NT2/D1 (cell line): ENCODE measurements at regions not wholly inside any gene's neighbourhood (a gene's known extent, or its start where the extent isn't known, plus 50 kb on each side); places are given as distances from the start of the nearest gene placed in this dataset.

Source experiments
- DNase-seq: peaks from one replicate; pipeline ENCODE4 v3.0.0-alpha.2; 2011; ENCODE audit warnings: low read depth, low spot score
- H3K27me3 ChIP-seq: 2 replicates; pipeline ENCODE4 v1.6.0; 2011; ENCODE audit warnings: mild to moderate bottlenecking; ENCODE audit not compliant: insufficient read length, insufficient read depth
- H3K36me3 ChIP-seq: 2 replicates; pipeline ENCODE4 v1.6.1; 2011; ENCODE audit warnings: mild to moderate bottlenecking, low read length, mixed read lengths; ENCODE audit not compliant: insufficient read depth, insufficient read length
- H3K4me1 ChIP-seq: 2 replicates; pipeline ENCODE4 v1.5.1; 2011; ENCODE audit not compliant: insufficient read depth, insufficient read length
- H3K4me3 ChIP-seq: 2 replicates; pipeline ENCODE4 v1.5.1; 2011; ENCODE audit warnings: low read depth; ENCODE audit not compliant: insufficient read length
- H3K9ac ChIP-seq: 2 replicates; pipeline ENCODE4 v1.6.0; 2011; ENCODE audit warnings: low read depth; ENCODE audit not compliant: insufficient read length
- H3K9me3 ChIP-seq: 2 replicates; pipeline ENCODE4 v1.5.1; 2011; ENCODE audit warnings: mild to moderate bottlenecking, low read length; ENCODE audit not compliant: insufficient read depth
- SUZ12 ChIP-seq: IDR thresholded peaks from 2 replicates; pipeline ENCODE4 v1.6.1; 2011; ENCODE audit not compliant: insufficient read length, insufficient read depth; ENCODE audit errors: extremely low read depth
- YY1 ChIP-seq: IDR thresholded peaks from 2 replicates; pipeline ENCODE4 v1.6.1; 2011; ENCODE audit not compliant: insufficient read length, insufficient read depth
- ZNF274 ChIP-seq: IDR thresholded peaks from 2 replicates; pipeline ENCODE4 v1.6.1; 2011; ENCODE audit warnings: mild to moderate bottlenecking, low read depth, low read length

- peaks cover 54% of the 10 kb centered on the region for H3K9me3 ChIP-seq
- no peak for TF ChIP-seq YY1
- TF ChIP-seq SUZ12, result no peak
- TF ChIP-seq ZNF274, result no peak
- no peak for DNase-seq
- no peak overlapping the region for H3K4me3 ChIP-seq
- peaks cover 3% of the 10 kb centered on the region for H3K27me3 ChIP-seq
- H3K4me1 ChIP-seq, result no peaks in the 10 kb centered on the region
- no peaks in the 10 kb centered on the region for H3K36me3 ChIP-seq
- H3K9ac ChIP-seq, result no peak overlapping the region
Observed at GRCh38 chr7:46530081-46530750, 609.1 kb upstream of the IGFBP3 start.

GRCh38 chr7:46527360-46527759, 606.3 kb upstream of the IGFBP3 start:
- no peak for TF ChIP-seq ZNF274
- TF ChIP-seq YY1, result no peak
- no peak for TF ChIP-seq SUZ12
- DNase-seq, result no peak
- peaks cover 43% of the 10 kb centered on the region for H3K9me3 ChIP-seq
- no peaks in the 10 kb centered on the region for H3K27me3 ChIP-seq
- H3K9ac ChIP-seq, result no peak overlapping the region
- no peaks in the 10 kb centered on the region for H3K36me3 ChIP-seq
- H3K4me1 ChIP-seq, result no peaks in the 10 kb centered on the region
- no peak overlapping the region for H3K4me3 ChIP-seq

- H3K9ac ChIP-seq, result no peak overlapping the region
- no peaks in the 10 kb centered on the region for H3K4me1 ChIP-seq
- no peak for DNase-seq
- no peak overlapping the region for H3K4me3 ChIP-seq
- no peaks in the 10 kb centered on the region for H3K36me3 ChIP-seq
- H3K9me3 ChIP-seq, result peaks cover 28% of the 10 kb centered on the region
- H3K27me3 ChIP-seq, result no peaks in the 10 kb centered on the region
- TF ChIP-seq ZNF274, result no peak
- no peak for TF ChIP-seq YY1
- no peak for TF ChIP-seq SUZ12
Observed at GRCh38 chr7:46525876-46526275, 604.8 kb upstream of the IGFBP3 start.

- Histone ChIP-seq H3K9me3 (peaks cover 23% of the 10 kb centered on the region), H3K4me3 (no peak overlapping the region), H3K4me1 (no peaks in the 10 kb centered on the region), H3K9ac (no peak overlapping the region), H3K36me3 (no peaks in the 10 kb centered on the region), H3K27me3 (no peaks in the 10 kb centered on the region)
- no peak for DNase-seq
- TF ChIP-seq ZNF274 (no peak), YY1 (no peak), SUZ12 (no peak)
Observed at GRCh38 chr7:46524350-46524749, 603.3 kb upstream of the IGFBP3 start.

GRCh38 chr7:46522354-46522906, 601.4 kb upstream of the IGFBP3 start:
- Histone ChIP-seq H3K4me1 (no peaks in the 10 kb centered on the region), H3K27me3 (no peaks in the 10 kb centered on the region), H3K9ac (no peak overlapping the region), H3K9me3 (peaks cover 12% of the 10 kb centered on the region), H3K36me3 (no peaks in the 10 kb centered on the region), H3K4me3 (no peak overlapping the region)
- TF ChIP-seq YY1 (no peak), ZNF274 (no peak), SUZ12 (no peak)
- DNase-seq, result no peak

- H3K4me1 ChIP-seq, result no peaks in the 10 kb centered on the region
- no peak for DNase-seq
- H3K9me3 ChIP-seq, result no peaks in the 10 kb centered on the region
- no peak overlapping the region for H3K4me3 ChIP-seq
- H3K36me3 ChIP-seq, result no peaks in the 10 kb centered on the region
- no peak overlapping the region for H3K9ac ChIP-seq
- no peaks in the 10 kb centered on the region for H3K27me3 ChIP-seq
- no peak for TF ChIP-seq YY1
Observed at GRCh38 chr7:46518713-46519112, 597.6 kb upstream of the IGFBP3 start.

GRCh38 chr7:46515844-46516590, 594.9 kb upstream of the IGFBP3 start:
- no peak overlapping the region for H3K9ac ChIP-seq
- H3K36me3 ChIP-seq, result no peaks in the 10 kb centered on the region
- no peaks in the 10 kb centered on the region for H3K4me1 ChIP-seq
- H3K27me3 ChIP-seq, result no peaks in the 10 kb centered on the region
- H3K4me3 ChIP-seq, result no peak overlapping the region
- H3K9me3 ChIP-seq, result no peaks in the 10 kb centered on the region
- no peak for TF ChIP-seq YY1
- TF ChIP-seq SUZ12, result no peak
- TF ChIP-seq ZNF274, result no peak
- no peak for DNase-seq
